Esophagus muscularis mucosa (tissue), 4 donors: ENCODE measurements at regions not wholly inside any gene's neighbourhood (a gene's known extent, or its start where the extent isn't known, plus 50 kb on each side); places are given as distances from the start of the nearest gene placed in this dataset.

Source experiments
- DNase-seq: peaks from one replicate; pipeline ENCODE4 v3.0.0-alpha.2; 2017; ENCODE audit errors: extremely low spot score
- H3K27ac ChIP-seq, 4 donors: fragments of 200-600 bp; sonication (generic); replicated peaks in 1 of 4; 1 replicate in 3 of 4; 2 replicates in 1 of 4; pipeline ENCODE4 v1.5.1; 2016 to 2019; ENCODE audit warnings: mild to moderate bottlenecking in 1 of 4
- H3K27me3 ChIP-seq, 4 donors: fragments of 200-600 bp; sonication (generic); one replicate each; pipeline versions ENCODE4 v1.5.1 to v1.6.0; 2016 to 2019
- H3K36me3 ChIP-seq, 4 donors: fragments of 200-600 bp; sonication (generic); one replicate each; pipeline ENCODE4 v1.5.1; 2016 to 2019
- H3K4me1 ChIP-seq, 4 donors: fragments of 200-600 bp; sonication (generic); one replicate each; pipeline ENCODE4 v1.5.1; 2016 to 2019
- H3K4me3 ChIP-seq, 4 donors: fragments of 200-600 bp; sonication (generic); 1 replicate in 2 of 4; 2 replicates in 2 of 4; pipeline ENCODE4 v1.5.1; 2016 to 2019; ENCODE audit warnings: mild to moderate bottlenecking in 4 of 4, moderate library complexity in 1 of 4
- H3K9me3 ChIP-seq, 4 donors: fragments of 200-600 bp; sonication (generic); 1 replicate in 3 of 4; 2 replicates in 1 of 4; pipeline ENCODE4 v1.5.1; 2016 to 2019
- EP300 ChIP-seq: sonication (generic); formaldehyde crosslinking; IDR thresholded peaks from one replicate; pipeline ENCODE4 v1.6.1; 2017; ENCODE audit warnings: antibody characterized with exemption
- POLR2A ChIP-seq: fragments of 450-650 bp; IDR thresholded peaks from one replicate; pipeline ENCODE4 v1.6.1; 2017; ENCODE audit warnings: antibody characterized with exemption, moderate library complexity, mild to moderate bottlenecking, low read depth
- POLR2AphosphoS5 ChIP-seq, 2 donors: sonication (generic); formaldehyde crosslinking; IDR thresholded peaks; one replicate each; pipeline ENCODE4 v1.6.1; 2017; ENCODE audit warnings: antibody characterized with exemption in 2 of 2
- WGBS: methylation state at CpG from one replicate; pipeline ENCODE4 v1.1.5; 2018; 5-methylcytosine and 5-hydroxymethylcytosine counted together
- intact Hi-C: fragments of 100-400 bp; cut with DNase I; formaldehyde crosslinking; loops from one replicate; pipeline ENCODE4 v1.15.1; 2023
- TF ChIP-seq, protein P1 (sequence below), 3 experiments: fragments of 200-600 bp in 2 of 3; fragments of 450-650 bp in 1 of 3; sonication (generic) in 2 of 3; IDR thresholded peaks; one replicate each; pipeline ENCODE4 v1.5.1; 2017 to 2019; ENCODE audit warnings: antibody characterized with exemption in 3 of 3, mild to moderate bottlenecking in 2 of 3, moderate library complexity in 1 of 3

DNA sequence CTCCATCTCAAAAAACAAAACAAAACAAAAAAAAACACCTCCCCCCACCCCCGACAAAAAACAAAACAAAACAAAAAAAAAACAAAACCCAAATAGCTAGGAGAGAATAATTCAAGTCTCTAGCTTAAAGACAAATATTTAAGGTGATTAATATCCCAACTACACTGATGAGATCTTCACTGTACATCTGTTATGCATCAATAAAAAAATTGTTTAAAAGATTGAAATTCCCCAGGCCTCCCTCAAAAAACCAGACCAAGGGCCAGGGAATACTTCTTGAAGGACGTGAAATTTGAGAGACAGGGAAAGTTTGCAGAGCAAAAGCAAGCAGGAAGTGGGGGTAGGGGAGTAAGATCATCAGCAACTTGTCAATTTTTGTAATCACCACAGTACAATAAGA lies 232.6 kb downstream of the REEP3 start:
- Histone ChIP-seq H3K27ac (no peak overlapping the region), H3K4me3 (no peak overlapping the region), H3K27me3 (no peaks in the 10 kb centered on the region), H3K9me3 (no peaks in the 10 kb centered on the region), H3K4me1 (no peaks in the 10 kb centered on the region), H3K36me3 (no peaks in the 10 kb centered on the region)
- TF ChIP-seq, protein P1, sequence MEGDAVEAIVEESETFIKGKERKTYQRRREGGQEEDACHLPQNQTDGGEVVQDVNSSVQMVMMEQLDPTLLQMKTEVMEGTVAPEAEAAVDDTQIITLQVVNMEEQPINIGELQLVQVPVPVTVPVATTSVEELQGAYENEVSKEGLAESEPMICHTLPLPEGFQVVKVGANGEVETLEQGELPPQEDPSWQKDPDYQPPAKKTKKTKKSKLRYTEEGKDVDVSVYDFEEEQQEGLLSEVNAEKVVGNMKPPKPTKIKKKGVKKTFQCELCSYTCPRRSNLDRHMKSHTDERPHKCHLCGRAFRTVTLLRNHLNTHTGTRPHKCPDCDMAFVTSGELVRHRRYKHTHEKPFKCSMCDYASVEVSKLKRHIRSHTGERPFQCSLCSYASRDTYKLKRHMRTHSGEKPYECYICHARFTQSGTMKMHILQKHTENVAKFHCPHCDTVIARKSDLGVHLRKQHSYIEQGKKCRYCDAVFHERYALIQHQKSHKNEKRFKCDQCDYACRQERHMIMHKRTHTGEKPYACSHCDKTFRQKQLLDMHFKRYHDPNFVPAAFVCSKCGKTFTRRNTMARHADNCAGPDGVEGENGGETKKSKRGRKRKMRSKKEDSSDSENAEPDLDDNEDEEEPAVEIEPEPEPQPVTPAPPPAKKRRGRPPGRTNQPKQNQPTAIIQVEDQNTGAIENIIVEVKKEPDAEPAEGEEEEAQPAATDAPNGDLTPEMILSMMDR (IDR thresholded peaks at IDR 0.05) = no peak
- TF ChIP-seq EP300 = no peak
- no peak for TF ChIP-seq POLR2A
- no peak for TF ChIP-seq POLR2AphosphoS5 (IDR thresholded peaks at IDR 0.05)
- intact Hi-C loops = no loop called here
- DNase-seq = no peak
- WGBS = 64% methylated on average over 2 of the region's 2 CpGs

DNA sequence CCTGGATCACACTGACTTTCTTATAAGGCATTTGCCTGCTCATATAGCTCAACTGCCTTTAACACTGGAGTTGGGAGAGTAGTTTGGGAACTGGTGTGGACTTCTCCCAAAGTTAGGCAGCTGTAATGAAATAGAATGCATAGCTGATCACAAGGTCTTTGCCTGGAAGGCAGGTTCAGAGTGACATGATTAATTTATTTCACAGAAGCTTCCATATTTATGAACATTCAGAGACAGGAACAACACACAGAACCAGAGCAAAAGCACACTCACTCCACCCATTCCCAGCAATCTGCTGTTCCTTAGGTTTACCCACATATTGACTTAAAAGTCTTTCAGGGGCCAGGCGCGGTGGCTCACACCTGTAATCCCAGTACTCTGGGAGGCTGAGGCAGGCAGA lies 234.2 kb downstream of the REEP3 start:
- no peaks in the 10 kb centered on the region for H3K9me3 ChIP-seq
- H3K27ac ChIP-seq = no peak overlapping the region
- no peaks in the 10 kb centered on the region for H3K27me3 ChIP-seq
- no peaks in the 10 kb centered on the region for H3K4me1 ChIP-seq
- 100% methylated on average over 2 of the region's 2 CpGs for WGBS
- DNase-seq = no peak
- no peak overlapping the region for H3K4me3 ChIP-seq
- no peaks in the 10 kb centered on the region for H3K36me3 ChIP-seq
- TF ChIP-seq, protein P1 (IDR thresholded peaks at IDR 0.05) = no peak
- no peak for TF ChIP-seq POLR2AphosphoS5 (IDR thresholded peaks at IDR 0.05)
- TF ChIP-seq EP300 = no peak
- TF ChIP-seq POLR2A = no peak
- intact Hi-C loops = no loop called here

DNA sequence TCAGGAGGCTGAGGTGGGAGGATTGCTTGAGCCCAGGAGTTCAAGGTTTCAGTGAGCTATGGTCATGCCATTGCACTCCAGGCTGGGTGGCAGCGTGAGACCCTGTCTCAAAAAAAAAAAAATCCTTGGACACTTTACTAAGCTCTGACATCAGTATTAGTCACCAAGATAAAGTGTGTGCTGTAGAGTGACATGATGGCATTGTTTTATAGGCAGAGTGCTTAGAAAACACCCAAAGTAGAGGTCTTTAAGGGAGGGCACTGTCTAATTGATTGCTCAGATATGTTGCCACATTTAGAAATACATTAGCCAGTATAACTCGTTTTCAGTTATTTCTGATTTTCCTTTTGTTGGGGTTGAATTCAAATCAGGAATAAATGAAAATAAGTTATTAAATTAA lies 235.9 kb downstream of the REEP3 start:
- H3K4me3 ChIP-seq = no peak overlapping the region
- DNase-seq = no peak
- no peaks in the 10 kb centered on the region for H3K9me3 ChIP-seq
- 63% methylated on average over 2 of the region's 2 CpGs for WGBS
- H3K27me3 ChIP-seq = no peaks in the 10 kb centered on the region
- TF ChIP-seq EP300 (no peak), POLR2AphosphoS5 (IDR thresholded peaks at IDR 0.05) (no peak), POLR2A (no peak)
- TF ChIP-seq, protein P1 (IDR thresholded peaks at IDR 0.05) = no peak
- H3K4me1 ChIP-seq = no peaks in the 10 kb centered on the region
- intact Hi-C loops = no loop called here
- no peak overlapping the region for H3K27ac ChIP-seq
- no peaks in the 10 kb centered on the region for H3K36me3 ChIP-seq

DNA sequence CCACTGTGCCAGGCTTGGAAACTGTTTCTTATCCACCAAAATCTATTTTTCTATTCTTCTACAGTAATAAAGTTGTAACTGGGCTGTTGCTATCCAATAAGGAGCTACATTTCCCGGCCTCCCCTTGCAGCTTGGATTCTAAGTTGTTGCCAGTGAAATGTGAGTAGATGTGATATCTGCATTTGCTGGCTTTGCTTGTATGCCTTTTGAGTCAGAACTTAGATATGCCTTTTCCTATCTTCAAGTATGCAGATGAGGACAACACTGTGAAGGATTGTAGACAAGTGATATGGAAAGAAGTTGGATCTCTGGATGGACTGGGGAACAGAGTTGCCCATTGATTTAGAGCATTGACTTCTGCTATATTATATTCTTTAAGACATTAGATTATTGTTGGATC lies 236.9 kb downstream of the REEP3 start:
- TF ChIP-seq POLR2A (no peak), POLR2AphosphoS5 (IDR thresholded peaks at IDR 0.05) (no peak), EP300 (no peak)
- TF ChIP-seq, protein P1 (IDR thresholded peaks at IDR 0.05) = no peak
- no peaks in the 10 kb centered on the region for H3K4me1 ChIP-seq
- no peaks in the 10 kb centered on the region for H3K36me3 ChIP-seq
- H3K27me3 ChIP-seq = no peaks in the 10 kb centered on the region
- no peaks in the 10 kb centered on the region for H3K9me3 ChIP-seq
- no peak for DNase-seq
- no peak overlapping the region for H3K27ac ChIP-seq
- intact Hi-C loops = no loop called here
- WGBS = 100% methylated on average over 1 of the region's 1 CpG
- H3K4me3 ChIP-seq = no peak overlapping the region

DNA sequence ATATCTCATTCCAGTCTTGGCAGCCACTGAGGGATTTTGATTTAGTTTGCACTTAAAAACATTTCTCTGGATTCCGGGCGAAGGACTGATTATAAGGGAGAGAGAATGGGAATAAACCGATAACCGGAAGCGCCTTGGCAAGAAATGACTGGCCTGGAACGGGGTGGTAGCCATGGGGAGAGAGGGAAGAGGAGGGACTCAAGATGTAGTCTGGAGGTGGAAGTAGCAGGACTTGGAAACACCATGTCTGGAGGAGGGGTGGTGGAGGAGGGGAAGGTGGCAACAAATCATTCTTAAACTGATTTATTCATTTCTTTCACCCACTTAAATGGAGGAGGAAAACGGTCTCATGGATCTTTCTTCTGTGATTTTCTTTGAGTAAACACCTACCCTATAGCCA lies 238.1 kb downstream of the REEP3 start:
- Histone ChIP-seq H3K36me3 (no peaks in the 10 kb centered on the region), H3K27ac (no peak overlapping the region), H3K27me3 (no peaks in the 10 kb centered on the region), H3K9me3 (no peaks in the 10 kb centered on the region), H3K4me3 (no peak overlapping the region), H3K4me1 (no peaks in the 10 kb centered on the region)
- WGBS = 91% methylated on average over 7 of the region's 7 CpGs
- DNase-seq = no peak
- TF ChIP-seq POLR2AphosphoS5 (IDR thresholded peaks at IDR 0.05) (no peak), EP300 (no peak), POLR2A (no peak)
- TF ChIP-seq, protein P1 (IDR thresholded peaks at IDR 0.05) = no peak
- intact Hi-C loops = no loop called here
